GM19397 (cell line): ENCODE measurements at regions not wholly inside any gene's neighbourhood (a gene's known extent, or its start where the extent isn't known, plus 50 kb on each side); places are given as distances from the start of the nearest gene placed in this dataset.

Experiments used
- ATAC-seq: cut with Tn5 transposase; IDR thresholded peaks from one replicate; pipeline ENCODE4 v1.9.1; 2021; ENCODE audit warnings: mild to moderate bottlenecking, moderate library complexity; ENCODE audit not compliant: unreplicated experiment

- ATAC-seq: no peak
These were observed 271.6 kb upstream of the CLEC14A start for GRCh38 chr14:38527502-38527878.

- no peak for ATAC-seq
These were observed 271.1 kb upstream of the CLEC14A start for GRCh38 chr14:38526826-38527501.

GRCh38 chr14:38524636-38525509, 269.0 kb upstream of the CLEC14A start:
- no peak for ATAC-seq

DNA sequence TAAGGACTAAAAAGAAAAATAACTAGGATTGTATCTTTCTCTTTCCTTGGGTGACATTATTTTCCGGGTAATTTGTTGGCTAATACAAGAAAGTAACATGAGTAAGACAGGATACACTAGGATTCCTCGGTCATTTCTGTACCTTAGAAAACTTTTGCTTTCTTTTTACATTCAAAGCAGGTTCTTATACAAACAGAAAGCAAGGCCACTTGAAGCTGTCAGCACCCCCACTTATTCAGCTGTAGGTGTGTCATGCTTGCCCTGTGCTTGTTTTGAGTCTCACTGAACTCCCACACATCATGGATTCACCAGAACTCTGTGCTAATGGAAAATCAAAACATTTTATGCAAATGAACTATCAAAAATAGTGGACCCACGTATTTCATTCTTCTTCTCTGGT, 266.8 kb upstream of the CLEC14A start:
- ATAC-seq: no peak

- ATAC-seq: no peak
These were observed 265.7 kb upstream of the CLEC14A start for GRCh38 chr14:38521591-38521990.

DNA sequence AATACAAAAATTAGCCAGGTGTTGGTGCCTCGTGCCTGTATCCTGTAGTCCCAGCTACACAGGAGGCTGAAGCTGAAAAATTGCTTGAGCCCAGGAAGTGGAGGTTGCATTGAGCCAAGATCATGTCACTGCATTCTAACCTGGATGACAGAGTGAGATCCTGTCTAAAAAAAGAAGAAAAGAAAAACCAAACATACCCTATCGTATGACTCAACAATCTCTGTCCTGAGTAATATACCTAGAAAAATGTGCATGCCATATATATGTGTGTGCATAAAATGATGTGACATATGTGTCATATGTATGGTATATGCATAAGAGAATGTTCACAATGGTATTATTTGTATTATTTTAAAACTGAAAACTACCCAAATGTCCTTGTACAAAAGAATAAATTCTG, 261.5 kb upstream of the CLEC14A start:
- no peak for ATAC-seq

DNA sequence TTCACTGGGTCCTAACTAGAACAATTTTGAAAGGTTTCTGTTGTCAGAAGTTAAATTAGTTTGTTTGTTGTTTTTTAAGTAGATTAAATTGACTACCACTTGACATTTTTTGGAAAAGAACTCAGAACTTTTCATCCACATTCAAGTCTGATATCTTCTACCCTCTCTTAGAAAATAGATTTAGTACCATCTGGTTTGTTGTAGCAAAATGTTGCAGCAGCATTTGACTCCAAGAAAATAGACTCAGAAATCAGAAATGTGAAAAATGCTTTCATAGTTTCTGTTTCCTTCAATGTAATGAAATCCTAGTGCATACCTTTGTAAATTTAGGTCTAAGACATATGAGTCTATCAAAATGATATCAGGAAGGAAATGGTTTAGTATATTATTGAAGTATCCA, 256.3 kb upstream of the CLEC14A start:
- ATAC-seq: no peak

GRCh38 chr14:38507299-38507698, 251.4 kb upstream of the CLEC14A start:
- no peak for ATAC-seq

- no peak for ATAC-seq
These were observed 250.0 kb upstream of the CLEC14A start for GRCh38 chr14:38505973-38506249.

DNA sequence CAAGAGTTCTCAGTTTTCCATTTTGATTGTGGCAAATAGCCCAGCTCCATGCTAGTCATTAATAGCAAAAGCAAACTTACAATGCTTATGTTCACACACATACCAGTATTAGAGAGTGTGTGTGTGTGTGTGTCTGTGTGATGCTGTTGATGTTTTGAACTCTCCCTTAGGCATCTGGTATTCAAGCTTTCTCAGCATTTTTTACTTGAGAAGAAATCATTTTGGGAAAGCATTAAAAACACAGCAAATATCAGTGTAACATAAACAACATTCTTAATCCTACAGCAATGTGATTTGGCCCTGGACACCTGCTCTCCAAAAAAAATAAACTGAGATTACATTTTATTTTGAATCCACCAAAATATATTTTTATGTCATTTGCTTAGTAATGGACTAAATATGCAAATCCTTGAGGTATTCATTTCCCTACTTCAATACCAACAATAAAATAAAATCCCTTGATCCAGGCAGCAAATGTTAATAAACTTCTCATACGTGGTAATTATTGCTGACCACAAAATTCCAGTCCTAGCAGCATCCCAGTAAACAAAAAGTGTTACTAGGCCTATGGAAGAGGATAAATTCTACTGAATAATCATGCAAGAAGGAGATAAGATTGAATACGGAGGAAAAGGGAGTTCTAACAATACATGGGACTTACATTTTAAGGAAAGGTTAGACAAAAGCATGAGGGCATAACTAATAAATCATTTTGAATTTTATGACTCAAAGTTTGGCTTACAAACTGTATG, 249.5 kb upstream of the CLEC14A start:
- no peak for ATAC-seq

GRCh38 chr14:38504175-38504574, 248.3 kb upstream of the CLEC14A start:
- no peak for ATAC-seq

DNA sequence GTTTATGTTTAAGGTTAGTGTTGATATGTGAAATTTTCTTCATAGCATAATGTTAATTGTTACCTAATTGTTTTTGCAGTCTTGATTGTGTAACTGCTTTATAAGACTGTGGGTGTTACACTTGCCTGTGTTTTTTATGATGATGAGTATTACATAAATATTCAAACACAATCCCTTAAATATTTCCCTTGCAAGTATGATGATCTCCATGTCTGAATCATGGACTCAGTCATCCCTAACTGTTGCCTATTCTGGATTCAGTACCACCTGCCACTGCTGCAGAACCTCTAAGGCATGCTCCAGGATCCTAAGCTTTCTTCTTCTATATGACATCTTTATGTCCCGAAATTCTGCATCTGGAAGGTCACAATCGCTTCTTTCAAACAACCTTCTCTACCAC, 246.3 kb upstream of the CLEC14A start:
- no peak for ATAC-seq

GRCh38 chr14:38500125-38500524, 244.2 kb upstream of the CLEC14A start:
- no peak for ATAC-seq

- no peak for ATAC-seq
These were observed 240.2 kb upstream of the CLEC14A start for GRCh38 chr14:38496092-38496491.

DNA sequence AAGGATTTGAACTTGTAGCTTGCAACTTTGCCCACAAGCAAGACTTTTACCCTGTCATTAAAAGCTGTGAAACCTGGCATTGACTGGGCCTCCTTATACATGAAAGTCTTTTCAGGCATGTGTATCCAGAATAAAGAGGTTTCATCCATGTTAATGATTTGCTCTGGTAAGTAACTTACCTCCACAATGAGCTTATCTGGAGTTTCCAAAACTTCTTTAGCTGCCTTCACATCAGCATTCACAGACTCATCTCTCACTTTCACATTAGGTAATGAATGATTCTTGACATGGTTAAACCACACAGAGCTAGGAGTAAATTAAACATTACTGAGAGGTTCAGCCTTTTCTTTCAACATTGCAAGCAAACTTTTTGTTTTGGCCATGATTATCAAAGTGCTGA, 234.4 kb upstream of the CLEC14A start:
- ATAC-seq: peak; percentile 81

- ATAC-seq: no peak
These were observed 229.1 kb upstream of the CLEC14A start for GRCh38 chr14:38485026-38485425.

DNA sequence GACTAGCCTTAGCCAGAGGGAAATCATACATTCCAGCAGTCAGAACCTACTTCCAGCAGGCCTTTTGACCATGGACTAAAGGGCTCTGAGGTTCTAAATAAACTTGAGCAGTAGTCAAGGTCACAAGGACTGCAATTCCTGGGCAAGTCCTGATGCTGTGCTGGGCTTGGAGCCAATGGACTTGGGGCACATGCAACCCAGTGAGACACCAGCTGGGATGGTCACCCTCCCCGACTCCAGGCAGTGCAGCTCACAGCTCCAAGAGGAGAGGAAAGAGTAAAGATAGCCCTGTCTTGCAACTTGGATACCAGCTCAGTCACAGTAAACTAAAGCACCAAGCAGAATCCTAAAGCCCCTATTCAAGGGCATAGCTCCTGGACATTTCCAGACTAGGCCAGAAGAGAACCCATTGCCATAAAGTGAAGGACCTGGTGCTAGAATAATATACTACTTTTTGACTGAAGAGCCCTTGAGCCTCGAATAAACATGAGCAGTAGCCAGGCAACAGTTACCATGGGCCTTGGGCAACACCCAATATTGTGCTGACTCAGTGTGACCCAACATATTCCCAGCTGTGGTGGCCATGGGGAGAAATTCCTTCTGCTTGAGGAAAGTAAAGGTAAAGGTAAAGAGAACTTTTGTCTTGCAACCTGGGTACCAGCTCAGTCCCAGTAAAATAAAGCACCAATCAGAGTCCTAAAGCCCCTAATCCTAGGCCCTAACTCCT, 226.2 kb upstream of the CLEC14A start:
- ATAC-seq: no peak

- ATAC-seq: no peak
These were observed 213.3 kb upstream of the CLEC14A start for GRCh38 chr14:38469156-38469555.

DNA sequence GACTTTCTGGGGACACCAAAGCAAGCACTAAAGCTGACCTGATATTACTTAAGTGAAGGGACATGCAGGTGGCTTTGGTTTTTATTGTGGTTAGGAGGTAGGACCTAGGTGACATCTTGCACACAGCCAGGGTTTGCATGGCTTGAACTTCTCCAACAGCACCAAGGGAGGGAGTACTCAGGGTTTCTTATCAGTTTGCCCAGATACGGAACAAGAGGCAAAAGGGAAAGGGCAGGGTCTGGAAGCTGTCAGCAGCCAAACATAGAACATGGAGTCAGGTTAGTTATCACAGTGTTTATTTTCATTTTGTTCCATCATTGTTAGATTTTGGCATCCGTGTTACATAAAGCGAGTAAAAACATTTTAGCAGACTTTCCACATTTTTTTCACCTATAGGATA, 186.3 kb upstream of the CLEC14A start:
- no peak for ATAC-seq

GRCh38 chr14:38432186-38432585, 176.3 kb upstream of the CLEC14A start:
- ATAC-seq: no peak

GRCh38 chr14:38431156-38431555, 175.3 kb upstream of the CLEC14A start:
- ATAC-seq: no peak
